OCI-LY1 (cell line): ENCODE measurements at regions not wholly inside any gene's neighbourhood (a gene's known extent, or its start where the extent isn't known, plus 50 kb on each side); places are given as distances from the start of the nearest gene placed in this dataset.

ENCODE experiments used
- CTCF ChIP-seq: fragments of 200-600 bp; sonication (generic), shearing (Covaris generic); IDR thresholded peaks from 2 replicates; pipeline ENCODE4 v1.5.1; 2017; ENCODE audit warnings: mild to moderate bottlenecking, antibody characterized with exemption, low read length, moderate library complexity, mixed read lengths
- EZH2 ChIP-seq: fragments of 200-600 bp; sonication (generic), shearing (Covaris generic); IDR thresholded peaks from 2 replicates; pipeline ENCODE4 v1.8.0; 2017; ENCODE audit warnings: borderline replicate concordance, mixed run types, mild to moderate bottlenecking, antibody characterized with exemption, low read length, moderate library complexity, mixed read lengths

- TF ChIP-seq CTCF (no peak), EZH2 (no peak)
Measured at GRCh38 chr13:111434578-111435159, 114.2 kb downstream of the TEX29 start.
